Stimulated activated naive CD8-positive, alpha-beta T cell treated with anti-CD3 and anti-CD28 coated beads, Interleukin-15, amount 100 ng/mL, for 72 hours (primary cell): ENCODE measurements at regions not wholly inside any gene's neighbourhood (a gene's known extent, or its start where the extent isn't known, plus 50 kb on each side); places are given as distances from the start of the nearest gene placed in this dataset.
A peak's percentile ranks its signal among the peaks of the same experiment; 100 is the strongest.

ENCODE experiments used
- ATAC-seq: fragments of 150-1000 bp; cut with Tn5 transposase; 2 replicates; pipeline ENCODE4 v1.10.0; 2021; ENCODE audit warnings: mild to moderate bottlenecking, moderate library complexity
- DNase-seq, 2 donors: peaks; one replicate each; pipeline ENCODE4 v3.0.0; 2021 to 2022
- H3K27ac Mint-ChIP-seq, 2 donors: one replicate each; pipeline ENCODE4 v1.8.0; 2022; ENCODE audit warnings: mild to moderate bottlenecking in 2 of 2, mixed read lengths in 2 of 2, moderate library complexity in 2 of 2
- H3K27me3 Mint-ChIP-seq: one replicate; pipeline ENCODE4 v1.8.0; 2022; ENCODE audit warnings: mixed read lengths
- H3K4me1 Mint-ChIP-seq: one replicate; pipeline ENCODE4 v1.8.0; 2022; ENCODE audit warnings: mild to moderate bottlenecking, mixed read lengths
- H3K4me3 Mint-ChIP-seq, 2 donors: one replicate each; pipeline ENCODE4 v1.8.0; 2022; ENCODE audit warnings: mild to moderate bottlenecking in 2 of 2, mixed read lengths in 2 of 2, moderate library complexity in 1 of 2
- H3K9me3 Mint-ChIP-seq, 2 donors: one replicate each; pipeline ENCODE4 v1.8.0; 2022; ENCODE audit warnings: mixed read lengths in 2 of 2

DNA sequence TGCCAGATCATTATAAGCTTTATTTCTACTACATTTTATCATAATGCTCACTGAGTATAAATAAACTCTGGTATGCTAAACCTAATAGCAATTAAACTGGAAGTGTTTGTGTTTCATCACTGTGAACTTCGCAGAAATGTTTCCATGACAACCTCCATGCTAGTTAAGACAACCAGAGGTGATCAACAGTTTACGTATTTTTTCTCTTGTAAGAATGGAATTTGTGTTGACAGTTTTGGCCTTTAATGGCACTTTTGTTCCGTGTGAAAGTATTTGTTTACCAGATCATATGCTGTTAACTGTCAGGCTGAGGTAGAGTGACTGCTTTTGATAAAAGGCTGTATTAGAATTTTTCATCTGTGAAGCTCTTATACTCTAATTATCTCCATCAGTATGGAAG lies 212.1 kb upstream of the PPP1R3A start:
- Mint-ChIP-seq H3K4me1 (no peaks in the 10 kb centered on the region), H3K27ac (no peak overlapping the region), H3K4me3 (no peak overlapping the region), H3K9me3 (peaks cover 0 to 4% of the 10 kb centered on the region in 2 donors), H3K27me3 (no peaks in the 10 kb centered on the region)
- DNase-seq, result no peak
- ATAC-seq, result no peak

DNA sequence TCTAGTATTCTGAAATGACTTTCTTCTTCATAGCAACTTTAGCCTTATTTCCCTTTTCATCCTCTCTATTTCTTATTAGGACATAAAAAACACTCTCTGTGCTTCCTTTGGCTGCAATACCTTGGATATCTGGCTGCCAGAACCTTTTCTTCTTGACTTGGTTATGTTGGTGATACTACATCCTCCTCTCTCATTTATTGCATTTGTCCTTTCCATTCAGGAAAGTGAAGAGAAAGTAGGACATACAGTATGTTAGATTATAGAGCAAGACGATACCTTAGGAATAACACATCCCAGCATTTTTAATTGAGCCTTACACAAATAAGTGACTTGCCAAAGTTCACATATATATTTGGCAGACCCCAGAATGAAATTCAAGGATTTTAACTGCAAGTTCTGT lies 210.1 kb upstream of the PPP1R3A start:
- peaks cover 0 to 3% of the 10 kb centered on the region in 2 donors for H3K9me3 Mint-ChIP-seq
- no peak overlapping the region for H3K27ac Mint-ChIP-seq
- no peak overlapping the region for H3K4me3 Mint-ChIP-seq
- ATAC-seq (no peak), DNase-seq (no peak)
- H3K27me3 Mint-ChIP-seq, result no peaks in the 10 kb centered on the region
- no peaks in the 10 kb centered on the region for H3K4me1 Mint-ChIP-seq

DNA sequence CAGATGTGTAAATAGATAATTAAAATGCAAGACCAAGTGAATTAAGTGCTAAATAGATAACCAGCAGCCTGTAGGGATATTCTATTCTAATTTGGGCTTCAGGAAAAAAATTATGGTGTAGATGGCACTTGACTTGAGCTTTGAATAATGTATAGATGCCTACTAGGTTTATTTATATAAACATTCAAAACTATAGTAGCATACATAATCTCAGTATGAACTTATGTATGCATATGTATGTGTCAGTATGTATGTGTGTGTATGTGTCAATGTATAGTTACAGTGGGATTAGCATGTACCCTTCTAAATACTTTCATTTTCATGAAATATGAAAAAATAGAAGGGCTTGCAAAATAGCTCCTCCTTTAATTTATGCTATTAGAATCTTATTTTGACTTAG lies 207.3 kb upstream of the PPP1R3A start:
- Mint-ChIP-seq H3K27ac (no peak overlapping the region), H3K4me3 (no peak overlapping the region), H3K27me3 (no peaks in the 10 kb centered on the region), H3K4me1 (no peaks in the 10 kb centered on the region), H3K9me3 (no peaks in the 10 kb centered on the region)
- DNase-seq (no peak), ATAC-seq (no peak)

DNA sequence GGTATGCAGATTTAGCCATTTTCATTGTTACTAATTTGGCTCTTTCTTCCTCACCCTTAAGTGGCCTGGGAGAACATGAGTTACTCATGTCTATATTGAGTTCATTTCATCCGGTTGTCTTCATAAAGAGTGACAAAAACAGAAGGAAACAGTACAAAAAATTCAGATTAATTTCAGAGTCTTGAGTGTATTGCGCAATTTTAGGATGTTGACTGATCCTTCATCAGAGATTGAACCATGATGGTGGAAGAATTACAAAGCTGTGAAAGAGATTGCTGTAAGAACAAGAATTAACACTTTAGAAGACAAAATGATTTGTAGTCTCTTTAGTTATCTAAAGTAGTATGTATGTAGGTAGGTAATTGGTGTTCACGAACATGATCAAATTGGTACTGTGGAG lies 194.0 kb upstream of the PPP1R3A start:
- no peak for DNase-seq
- no peak overlapping the region for H3K4me3 Mint-ChIP-seq
- H3K4me1 Mint-ChIP-seq, result no peaks in the 10 kb centered on the region
- no peaks in the 10 kb centered on the region for H3K9me3 Mint-ChIP-seq
- no peak for ATAC-seq
- H3K27me3 Mint-ChIP-seq, result no peaks in the 10 kb centered on the region
- H3K27ac Mint-ChIP-seq, result no peak overlapping the region

DNA sequence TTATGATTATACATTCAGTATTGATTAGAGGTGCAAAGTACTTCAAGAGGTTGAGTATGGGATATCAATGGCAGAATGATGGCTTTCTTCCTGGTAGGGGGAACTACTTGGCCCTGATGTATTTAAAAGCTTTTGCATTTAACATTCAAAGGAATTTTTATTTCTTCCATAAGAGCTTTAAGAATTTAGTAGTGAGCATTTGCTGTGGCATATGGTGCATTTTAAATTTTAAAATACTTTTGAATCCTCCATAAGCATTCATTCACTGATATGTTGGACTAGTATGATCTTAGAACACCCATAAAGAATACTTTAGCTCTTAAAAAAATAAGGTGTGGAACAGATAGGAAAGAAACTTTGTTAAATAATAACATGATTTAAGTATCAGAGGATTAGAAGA lies 191.9 kb upstream of the PPP1R3A start:
- no peaks in the 10 kb centered on the region for H3K27me3 Mint-ChIP-seq
- no peaks in the 10 kb centered on the region for H3K9me3 Mint-ChIP-seq
- no peak overlapping the region for H3K4me3 Mint-ChIP-seq
- no peak overlapping the region for H3K27ac Mint-ChIP-seq
- no peaks in the 10 kb centered on the region for H3K4me1 Mint-ChIP-seq
- DNase-seq, result no peak
- no peak for ATAC-seq

DNA sequence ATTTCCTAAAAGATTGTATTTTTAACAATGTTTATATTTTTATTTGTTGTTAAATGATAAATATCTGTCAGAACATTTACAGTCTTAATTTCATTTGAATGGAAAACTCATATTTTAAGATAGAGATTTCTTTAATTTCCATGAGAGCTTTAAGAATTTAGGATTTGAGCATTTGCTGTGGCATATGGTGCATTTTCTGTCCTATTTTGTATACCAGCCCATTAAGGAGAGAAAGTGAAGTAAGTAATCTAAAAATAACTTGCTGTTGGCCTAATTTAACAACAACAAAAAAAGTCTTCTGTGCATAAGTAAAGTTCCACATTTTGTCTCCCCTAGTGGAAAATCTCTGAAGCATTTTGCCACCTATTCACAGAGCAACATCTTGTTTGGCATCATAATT lies 190.9 kb upstream of the PPP1R3A start:
- Mint-ChIP-seq H3K4me3 (no peak overlapping the region), H3K27me3 (no peaks in the 10 kb centered on the region), H3K9me3 (no peaks in the 10 kb centered on the region), H3K27ac (no peak overlapping the region), H3K4me1 (no peaks in the 10 kb centered on the region)
- DNase-seq, result no peak
- no peak for ATAC-seq

DNA sequence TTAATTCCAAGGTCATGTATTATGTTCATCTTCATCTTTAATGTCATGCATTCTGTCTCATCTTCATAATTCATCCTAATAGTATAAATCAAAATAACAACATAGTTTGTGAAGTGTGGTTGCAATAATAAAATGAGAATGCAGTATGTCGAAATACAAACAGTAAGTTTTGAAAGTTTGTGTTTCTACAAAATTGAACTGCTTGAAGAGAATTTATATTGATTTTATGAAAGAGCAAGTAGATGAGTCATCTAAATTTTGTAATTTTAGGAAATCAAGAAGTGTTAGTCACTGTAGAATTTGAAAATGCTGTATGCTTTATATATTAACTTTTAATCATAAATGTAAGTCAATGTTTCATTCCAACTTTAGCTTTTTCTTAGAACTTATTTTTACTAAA lies 190.5 kb upstream of the PPP1R3A start:
- no peak for DNase-seq
- Mint-ChIP-seq H3K27ac (no peak overlapping the region), H3K9me3 (no peaks in the 10 kb centered on the region), H3K27me3 (no peaks in the 10 kb centered on the region), H3K4me3 (no peak overlapping the region), H3K4me1 (no peaks in the 10 kb centered on the region)
- no peak for ATAC-seq

DNA sequence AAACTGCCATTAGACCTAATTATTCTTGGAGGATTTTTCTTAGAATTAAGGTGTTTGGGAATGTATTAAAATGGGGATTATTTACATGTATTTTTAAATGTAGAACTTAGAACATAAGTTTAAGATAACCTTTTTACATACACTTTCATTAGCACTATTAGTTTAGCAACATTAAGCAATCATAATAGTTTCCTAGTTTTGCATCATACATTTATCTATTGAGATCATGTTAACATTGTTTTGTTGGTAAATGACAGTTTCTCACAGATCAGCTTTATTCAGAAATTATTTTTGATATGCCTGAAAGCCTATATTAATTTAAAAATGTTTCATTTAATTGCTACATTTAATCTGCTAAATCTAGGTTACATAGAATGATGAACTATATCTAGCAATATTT lies 189.7 kb upstream of the PPP1R3A start:
- Mint-ChIP-seq H3K27ac (no peak overlapping the region), H3K4me1 (no peaks in the 10 kb centered on the region), H3K9me3 (no peaks in the 10 kb centered on the region), H3K27me3 (no peaks in the 10 kb centered on the region), H3K4me3 (no peak overlapping the region)
- no peak for DNase-seq
- ATAC-seq, result no peak

DNA sequence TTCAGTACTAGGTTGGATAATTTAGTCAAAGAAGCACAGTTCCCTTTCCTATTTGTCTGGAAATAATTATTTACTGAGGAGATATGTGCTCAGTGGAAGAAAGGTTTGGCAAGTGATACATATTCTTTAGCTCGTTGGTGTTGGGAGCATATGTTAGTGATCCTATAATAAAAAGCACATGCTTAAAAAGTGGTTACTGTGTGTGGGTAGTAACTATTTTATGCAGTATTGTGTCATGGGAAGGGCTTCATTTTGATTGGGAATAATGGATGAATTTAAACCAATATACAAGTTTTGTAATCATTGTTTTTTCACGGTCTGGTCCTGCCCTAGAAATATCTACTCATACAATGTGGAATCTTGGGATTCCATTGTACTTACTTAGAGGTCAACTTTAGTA lies 188.7 kb upstream of the PPP1R3A start:
- no peaks in the 10 kb centered on the region for H3K9me3 Mint-ChIP-seq
- H3K4me3 Mint-ChIP-seq, result no peak overlapping the region
- ATAC-seq, result no peak
- DNase-seq, result no peak
- no peaks in the 10 kb centered on the region for H3K27me3 Mint-ChIP-seq
- no peak overlapping the region for H3K27ac Mint-ChIP-seq
- H3K4me1 Mint-ChIP-seq, result no peaks in the 10 kb centered on the region

DNA sequence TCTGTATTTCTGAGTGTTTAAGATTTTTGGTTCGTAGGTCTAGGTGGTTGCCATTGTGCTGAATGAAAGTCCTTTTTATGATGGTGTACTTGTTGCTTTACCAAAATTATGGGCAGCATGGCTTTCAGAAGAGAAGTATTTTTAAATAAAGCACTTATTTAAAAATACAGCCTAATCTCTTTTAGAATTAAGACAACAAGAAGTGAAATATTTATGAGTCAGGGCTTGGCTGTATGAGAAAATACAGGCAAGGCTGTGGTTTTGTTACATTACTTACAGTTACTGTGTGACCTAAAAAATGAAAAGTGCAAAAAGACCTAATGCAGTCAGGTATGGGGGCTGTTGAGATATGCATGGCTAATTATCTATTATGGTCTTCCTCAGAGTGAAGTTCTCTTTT lies 185.2 kb upstream of the PPP1R3A start:
- Mint-ChIP-seq H3K4me3 (no peak overlapping the region), H3K4me1 (no peaks in the 10 kb centered on the region), H3K27me3 (no peaks in the 10 kb centered on the region), H3K27ac (no peak overlapping the region), H3K9me3 (no peaks in the 10 kb centered on the region)
- no peak for ATAC-seq
- DNase-seq, result no peak

DNA sequence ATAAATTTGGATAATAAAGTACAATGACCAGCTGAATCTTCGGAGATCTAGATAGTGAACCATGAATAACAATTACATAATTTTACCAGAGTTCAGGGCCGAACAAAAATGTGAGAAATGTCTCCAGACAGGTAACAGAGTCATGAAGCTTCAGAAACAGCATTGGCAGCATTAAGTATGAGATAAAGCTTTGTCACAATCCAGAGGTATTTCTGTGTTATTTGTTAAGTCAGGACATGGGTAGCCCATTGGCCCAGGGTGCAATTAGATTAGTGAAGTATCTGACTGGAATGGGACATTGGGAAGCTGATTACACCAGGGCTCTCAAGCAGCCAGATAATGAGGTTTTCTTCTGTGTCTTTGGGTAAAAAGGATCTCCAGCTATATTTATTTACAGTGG lies 184.2 kb upstream of the PPP1R3A start:
- Mint-ChIP-seq H3K27ac (no peak overlapping the region), H3K27me3 (no peaks in the 10 kb centered on the region), H3K9me3 (no peaks in the 10 kb centered on the region), H3K4me3 (no peak overlapping the region), H3K4me1 (no peaks in the 10 kb centered on the region)
- ATAC-seq (no peak), DNase-seq (no peak)

DNA sequence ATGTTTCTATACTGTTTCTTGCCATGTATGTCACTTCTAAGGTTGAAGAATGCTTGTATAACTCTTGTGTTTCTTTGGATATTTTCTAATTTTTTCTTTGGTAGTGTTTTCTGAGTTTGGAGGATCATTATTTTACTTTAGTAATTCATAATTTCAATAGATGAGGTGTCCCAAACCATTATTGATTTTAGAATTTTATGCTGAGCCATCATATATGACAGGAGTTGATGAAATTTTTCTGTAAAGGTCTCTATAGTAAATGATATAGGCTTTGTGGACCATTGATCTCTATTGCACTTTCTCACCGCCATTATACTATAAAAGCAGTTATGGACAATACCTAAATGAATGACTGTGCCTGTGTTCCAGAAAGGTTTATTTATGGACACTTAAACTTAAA lies 183.3 kb upstream of the PPP1R3A start:
- Mint-ChIP-seq H3K27ac (no peak overlapping the region), H3K4me3 (no peak overlapping the region), H3K9me3 (no peaks in the 10 kb centered on the region), H3K27me3 (no peaks in the 10 kb centered on the region), H3K4me1 (no peaks in the 10 kb centered on the region)
- no peak for DNase-seq
- no peak for ATAC-seq

DNA sequence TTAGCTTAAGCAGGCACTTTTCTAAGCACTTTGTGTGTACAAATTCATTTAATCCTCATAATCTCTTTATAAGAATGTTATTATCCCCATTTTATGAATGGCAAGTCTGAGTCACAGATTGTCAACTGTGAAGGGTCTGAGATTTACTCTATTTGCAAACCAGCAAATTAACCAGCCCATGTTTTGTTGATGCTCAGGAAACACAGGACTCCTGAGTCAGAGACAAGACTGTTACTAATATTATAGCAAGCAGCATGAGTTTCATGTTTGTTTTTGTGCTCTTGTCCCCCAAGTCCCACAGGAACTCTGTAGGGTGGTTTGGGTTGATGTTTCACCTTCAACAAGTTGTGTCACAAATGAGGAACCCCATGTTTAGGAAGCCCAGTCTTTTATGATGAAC lies 182.0 kb upstream of the PPP1R3A start:
- Mint-ChIP-seq H3K9me3 (no peaks in the 10 kb centered on the region), H3K4me3 (no peak overlapping the region), H3K27me3 (no peaks in the 10 kb centered on the region), H3K4me1 (no peaks in the 10 kb centered on the region), H3K27ac (no peak overlapping the region)
- ATAC-seq (no peak), DNase-seq (no peak)

DNA sequence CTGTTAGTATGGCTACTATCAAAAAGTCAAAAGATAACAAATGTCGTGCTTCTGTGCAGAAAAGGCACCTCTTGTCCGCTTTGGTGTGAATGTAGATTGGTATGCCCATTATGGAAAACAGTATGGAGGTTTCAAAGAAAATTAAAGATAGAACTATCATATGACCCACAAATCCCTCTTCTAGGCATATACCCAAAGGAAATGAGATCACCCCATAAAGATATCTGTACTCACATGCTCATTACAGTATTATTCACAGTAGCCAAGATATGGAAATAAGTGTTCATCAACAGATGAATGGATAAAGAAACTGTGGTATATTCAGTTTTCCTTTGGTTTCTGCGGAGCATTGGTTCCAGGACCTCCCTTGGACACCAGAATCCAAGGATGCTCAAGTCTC lies 180.5 kb upstream of the PPP1R3A start:
- DNase-seq (no peak), ATAC-seq (no peak)
- Mint-ChIP-seq H3K4me1 (no peaks in the 10 kb centered on the region), H3K9me3 (no peaks in the 10 kb centered on the region), H3K4me3 (no peak overlapping the region), H3K27me3 (no peaks in the 10 kb centered on the region), H3K27ac (no peak overlapping the region)

DNA sequence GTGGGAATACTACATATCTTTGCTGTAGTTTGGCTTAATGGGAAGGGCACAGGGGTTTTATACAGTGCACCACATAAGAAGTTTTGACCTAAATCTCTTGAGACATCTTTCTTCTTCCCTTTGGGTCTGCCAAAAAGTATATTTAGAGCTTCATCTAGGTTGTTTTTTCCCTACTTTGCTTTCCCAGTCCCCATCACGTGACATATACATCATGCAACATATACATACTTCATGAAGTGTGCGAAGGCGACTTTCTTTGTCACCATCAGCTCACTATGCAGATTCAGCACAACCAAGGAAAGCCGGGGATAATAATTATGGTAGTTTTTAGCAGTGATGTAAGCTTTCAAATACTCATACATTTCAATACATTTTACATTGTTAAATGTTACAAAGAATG lies 177.1 kb upstream of the PPP1R3A start:
- DNase-seq, result no peak
- no peaks in the 10 kb centered on the region for H3K4me1 Mint-ChIP-seq

DNA sequence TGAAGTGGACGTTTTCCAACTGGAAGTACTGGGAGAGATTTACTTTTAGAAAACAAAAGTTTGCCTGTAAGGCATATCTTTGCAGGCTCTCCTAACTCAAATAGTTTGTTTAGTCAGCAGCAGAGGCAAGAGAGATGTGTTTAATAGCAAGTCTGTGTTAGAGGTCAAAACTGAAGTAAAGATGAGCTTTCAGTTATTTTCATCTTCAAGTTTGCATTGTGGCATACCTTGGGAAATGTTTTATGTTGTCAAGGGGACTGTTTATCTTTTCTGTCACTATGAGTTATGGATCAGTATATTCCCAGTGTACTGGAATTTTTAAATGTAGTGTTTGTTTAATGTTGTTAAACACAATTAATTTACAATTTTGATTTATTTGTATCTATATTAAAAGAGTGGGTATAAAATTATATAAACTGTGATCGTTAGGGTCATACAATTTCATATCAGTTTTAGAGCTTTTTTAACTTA lies 169.7 kb upstream of the PPP1R3A start:
- DNase-seq, result no peak

More for the DNA sequence above, 177.1 kb upstream of the PPP1R3A start:
- H3K9me3 Mint-ChIP-seq, result no peaks in the 10 kb centered on the region
- ATAC-seq, result no peak
- H3K27me3 Mint-ChIP-seq, result peaks cover 6% of the 10 kb centered on the region
- H3K4me3 Mint-ChIP-seq, result no peak overlapping the region
- H3K27ac Mint-ChIP-seq, result no peak overlapping the region

DNA sequence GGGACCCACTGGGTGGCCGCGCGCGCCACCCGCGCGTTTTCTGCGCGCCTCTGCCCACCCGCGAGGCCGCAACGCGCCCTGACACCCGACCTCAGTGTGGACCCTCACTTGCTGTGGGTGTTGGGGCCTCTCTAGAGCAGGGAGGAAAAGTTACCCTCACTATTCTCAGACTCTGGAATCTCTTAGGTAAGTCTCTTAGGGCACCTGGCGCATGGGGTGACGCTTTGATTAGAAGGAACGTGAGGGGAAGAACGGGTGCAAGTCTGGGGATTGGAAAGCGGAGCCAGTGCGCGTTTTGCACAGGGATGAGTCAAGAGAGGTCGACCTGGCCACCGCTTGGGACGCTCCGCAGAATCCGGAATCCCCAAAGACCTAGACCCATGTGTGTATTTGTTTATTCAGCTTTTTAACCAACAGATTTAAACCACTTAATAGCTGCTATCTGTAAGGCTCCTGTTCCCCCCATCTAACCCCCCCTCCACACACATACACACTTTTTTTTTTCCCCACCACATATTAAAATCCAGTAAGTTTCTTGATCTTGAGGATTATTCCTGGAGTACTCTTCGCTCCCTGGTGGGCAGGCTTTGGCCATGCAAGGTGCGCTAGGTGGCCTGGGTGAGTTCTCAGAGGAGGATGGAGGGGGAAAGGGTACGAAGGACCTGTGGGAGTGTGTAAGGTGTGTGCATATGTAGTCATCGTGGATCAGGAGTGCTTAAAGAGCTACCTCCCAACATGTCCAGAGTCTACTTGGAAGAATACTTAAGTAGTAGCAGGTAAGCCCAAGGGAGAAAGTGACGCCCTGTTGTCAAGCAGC lies 169.1 kb upstream of the PPP1R3A start:
- H3K4me1 Mint-ChIP-seq, result peaks cover 50% of the 10 kb centered on the region
- H3K27ac Mint-ChIP-seq, result no peak overlapping the region
- no peak for DNase-seq
- no peaks in the 10 kb centered on the region for H3K9me3 Mint-ChIP-seq
- no peak for ATAC-seq
- peak overlapping the region in 1 of 2 donors; percentile 31 for H3K4me3 Mint-ChIP-seq
- peaks cover 61% of the 10 kb centered on the region for H3K27me3 Mint-ChIP-seq

More for the DNA sequence above, 169.7 kb upstream of the PPP1R3A start:
- Mint-ChIP-seq H3K4me3 (no peak overlapping the region), H3K27me3 (peaks cover 57% of the 10 kb centered on the region), H3K27ac (no peak overlapping the region), H3K9me3 (no peaks in the 10 kb centered on the region), H3K4me1 (peaks cover 44% of the 10 kb centered on the region)
- no peak for ATAC-seq
